Stromal cell of bone marrow (primary cell): ENCODE measurements at regions not wholly inside any gene's neighbourhood (a gene's known extent, or its start where the extent isn't known, plus 50 kb on each side); places are given as distances from the start of the nearest gene placed in this dataset.

ENCODE experiments used
- DNase-seq: peaks from one replicate; pipeline ENCODE4 v3.0.0-alpha.2; 2012; ENCODE audit warnings: low read depth

GRCh38 chr4:136847881-136848621 lies 684.2 kb downstream of the PCDH18 start:
- no peak for DNase-seq

- DNase-seq: no peak
Measured at GRCh38 chr4:136841526-136841925, 690.8 kb downstream of the PCDH18 start.

- DNase-seq: no peak
Measured at GRCh38 chr4:136838607-136839006, 693.7 kb downstream of the PCDH18 start.

DNA sequence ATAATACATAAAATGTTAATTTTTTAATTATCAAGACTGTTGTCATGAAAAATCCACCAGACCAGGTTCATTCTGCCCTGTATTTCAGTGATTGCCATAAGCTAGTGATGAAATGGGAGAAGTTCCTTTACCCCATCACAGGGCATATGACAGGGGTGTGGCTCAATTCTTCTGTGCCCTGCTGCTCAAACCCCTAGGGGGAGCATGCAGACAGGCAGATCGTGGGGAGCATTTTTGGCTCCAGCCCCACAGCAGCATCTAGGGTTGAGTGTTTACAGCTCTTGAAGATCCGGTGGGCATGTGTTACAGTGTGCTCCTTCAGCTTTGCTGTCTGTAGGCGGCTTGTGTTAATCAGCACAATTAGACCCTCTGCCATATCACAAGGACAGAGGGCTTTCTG lies 700.7 kb downstream of the PCDH18 start:
- DNase-seq: no peak

DNA sequence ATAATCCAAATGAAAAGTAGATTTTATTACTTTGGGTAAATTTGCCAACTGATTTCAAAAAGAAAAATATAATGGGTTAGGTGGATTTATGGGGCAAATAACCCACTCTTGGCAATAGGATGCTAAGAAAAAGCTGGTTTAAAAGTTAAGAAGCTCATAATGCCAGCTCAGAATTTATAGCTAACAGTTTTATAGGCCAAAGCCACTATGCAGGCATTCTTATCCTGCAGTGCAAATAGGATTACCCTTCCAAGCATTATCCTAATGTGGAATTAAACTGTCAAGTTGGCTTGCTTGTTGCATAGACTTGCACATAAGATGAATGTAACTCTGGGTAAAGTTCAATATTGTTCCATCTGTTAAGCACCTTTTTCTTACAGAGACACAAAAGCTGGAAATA lies 703.0 kb downstream of the PCDH18 start:
- no peak for DNase-seq

DNA sequence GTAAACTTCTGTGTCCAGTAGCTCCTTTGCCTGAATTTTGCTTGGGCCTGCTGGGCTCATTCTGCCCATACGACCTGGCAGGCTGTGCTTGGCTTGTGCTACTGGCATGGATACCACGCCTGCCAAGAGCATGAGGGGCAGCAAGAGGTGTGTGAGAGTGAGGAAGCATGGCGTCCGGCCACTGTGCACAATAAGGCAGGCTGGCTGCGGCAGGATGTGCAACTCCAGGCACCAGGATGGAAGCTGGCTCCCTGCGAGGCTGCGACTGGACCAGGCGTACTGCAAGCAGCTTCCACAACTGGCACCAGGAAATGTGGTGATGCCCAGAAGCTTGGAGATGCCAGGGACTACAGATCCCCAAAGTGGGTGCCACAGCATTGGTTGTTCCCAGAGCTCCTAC lies 709.3 kb downstream of the PCDH18 start:
- DNase-seq: no peak

- no peak for DNase-seq
Measured at GRCh38 chr4:136818811-136819330, 713.4 kb downstream of the PCDH18 start.

DNA sequence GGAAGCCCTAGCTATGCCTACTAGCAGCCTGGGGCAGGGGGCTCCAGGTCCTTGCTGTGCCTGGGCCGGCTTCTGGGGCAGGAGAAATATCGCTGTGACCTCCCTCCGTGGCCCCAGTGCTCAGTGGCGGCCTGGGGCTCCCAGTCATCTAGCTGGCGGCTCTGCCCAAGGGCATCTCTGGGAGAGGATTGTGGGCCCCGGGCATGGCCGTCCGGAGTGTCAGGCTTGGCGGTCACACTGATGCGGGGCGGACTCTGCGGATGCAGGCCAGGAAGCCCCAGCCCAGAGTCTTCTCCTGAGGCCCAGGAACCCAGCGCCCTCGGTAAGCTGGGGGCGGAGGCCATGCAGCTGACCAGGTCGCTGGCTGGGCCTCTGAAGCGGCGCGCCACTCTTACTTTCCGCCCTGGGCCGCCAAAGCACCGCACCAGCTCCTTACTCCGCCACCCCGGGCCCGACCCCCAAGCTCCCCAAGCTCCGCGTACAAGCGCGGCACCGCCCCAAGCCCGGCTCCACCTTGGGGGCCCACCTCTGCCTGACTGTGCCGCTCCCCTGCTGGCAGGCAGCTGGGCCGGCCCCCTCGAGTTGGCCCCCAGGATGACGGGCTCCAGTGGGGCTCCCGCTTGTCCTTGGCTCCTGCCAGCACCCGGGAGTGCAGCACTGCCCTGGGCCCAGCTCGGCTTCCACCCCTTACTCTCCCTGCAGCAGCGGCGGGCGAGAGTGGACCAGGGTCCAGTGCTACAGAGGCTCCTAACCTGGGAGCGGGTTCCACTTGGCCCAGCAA lies 720.0 kb downstream of the PCDH18 start:
- DNase-seq: no peak

GRCh38 chr4:136811496-136812077 lies 720.7 kb downstream of the PCDH18 start:
- no peak for DNase-seq

DNA sequence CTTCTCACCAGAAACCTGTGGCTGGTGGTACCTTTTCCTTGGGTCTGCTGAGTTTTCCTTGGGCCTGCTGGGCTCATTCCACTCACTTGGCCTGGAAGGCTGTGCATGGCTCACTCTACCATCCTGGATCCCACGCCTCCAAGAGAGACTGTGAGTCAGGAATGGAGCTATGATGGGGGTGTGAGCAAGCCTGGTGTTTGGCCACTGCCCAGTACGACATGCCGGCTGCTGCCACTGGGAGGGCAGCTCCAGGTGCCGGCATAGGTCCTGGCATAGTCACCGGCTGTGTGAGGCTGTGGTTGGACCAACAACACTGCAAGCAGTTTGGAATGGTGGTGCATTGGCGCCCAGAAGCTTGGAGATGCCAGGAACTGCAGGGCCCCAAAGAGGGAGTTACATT lies 721.7 kb downstream of the PCDH18 start:
- DNase-seq: no peak

DNA sequence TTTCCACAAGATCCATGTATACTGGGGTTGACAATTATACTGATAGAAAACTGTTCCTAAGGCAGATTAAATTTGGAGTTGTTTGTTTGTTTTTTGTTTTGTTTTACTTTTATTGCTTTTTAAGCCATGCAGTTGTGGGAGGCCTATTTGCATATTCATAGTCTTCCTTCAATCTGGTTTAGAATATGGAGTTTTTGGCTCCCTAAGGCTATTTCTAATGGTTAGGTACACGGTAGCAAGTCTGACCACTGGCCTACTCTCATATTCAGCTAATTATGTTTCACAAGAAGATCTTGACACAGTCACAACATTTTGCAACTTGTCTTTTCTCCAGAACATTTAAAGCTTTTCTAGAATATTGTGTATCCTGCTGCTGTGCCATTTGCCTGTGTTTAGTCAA lies 725.5 kb downstream of the PCDH18 start:
- no peak for DNase-seq

DNA sequence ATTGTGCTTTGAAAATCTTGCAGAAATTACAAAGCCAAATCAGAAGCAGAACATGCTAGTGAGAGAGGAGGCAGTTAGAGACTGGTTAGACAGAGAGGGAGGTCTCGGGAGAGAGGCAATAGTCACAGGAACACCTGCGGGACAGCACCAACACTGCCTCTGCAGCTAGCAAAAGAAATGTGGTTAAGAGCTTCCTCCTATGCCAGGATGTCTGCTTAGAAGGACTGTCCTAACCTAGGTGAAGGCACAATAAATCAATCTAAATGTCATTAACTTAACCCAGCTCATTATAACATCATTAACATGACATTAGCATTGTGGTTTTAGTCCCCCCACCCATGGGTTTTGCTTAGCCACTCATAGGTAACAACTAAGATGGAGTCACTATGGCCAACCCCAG lies 726.7 kb downstream of the PCDH18 start:
- DNase-seq: no peak

- no peak for DNase-seq
Measured at GRCh38 chr4:136803433-136803832, 728.9 kb downstream of the PCDH18 start.

DNA sequence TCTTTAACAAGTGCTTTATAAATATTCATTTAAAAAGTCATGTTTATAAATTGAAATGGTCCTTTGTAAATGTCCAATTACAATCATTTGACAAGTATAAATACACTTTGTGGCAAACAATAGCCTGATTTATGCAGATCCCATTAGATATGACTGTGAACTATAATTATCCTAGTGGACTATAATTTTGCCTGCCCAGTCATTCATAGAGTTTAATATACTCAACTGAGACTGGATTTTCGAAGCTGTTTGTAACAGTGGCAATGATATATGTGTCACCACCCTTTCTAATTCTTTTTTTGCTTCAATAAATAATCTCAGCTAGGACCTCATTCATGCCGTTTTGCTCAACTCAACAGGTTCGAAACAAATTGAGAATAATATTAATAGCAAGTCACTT lies 732.0 kb downstream of the PCDH18 start:
- DNase-seq: no peak

GRCh38 chr4:136796953-136797352 lies 735.3 kb downstream of the PCDH18 start:
- DNase-seq: no peak

DNA sequence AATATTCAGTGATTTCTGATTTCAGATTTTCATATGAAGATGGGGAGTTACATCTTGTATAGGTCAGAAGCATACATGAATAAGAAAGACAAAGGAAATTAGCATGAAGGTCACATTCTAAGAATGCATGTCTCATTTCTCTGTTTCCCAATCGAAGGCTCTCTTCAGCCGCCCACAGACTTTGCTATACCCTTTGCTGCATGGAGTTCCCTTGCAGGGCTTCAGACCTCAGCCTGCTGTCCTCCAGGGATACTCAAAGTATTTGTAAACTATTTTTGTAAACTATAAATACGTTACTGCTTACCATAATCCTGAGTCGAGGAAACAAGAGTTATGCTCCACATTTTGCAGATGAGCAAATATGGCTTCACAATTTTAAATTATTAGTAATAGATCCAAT lies 738.4 kb downstream of the PCDH18 start:
- DNase-seq: no peak

- no peak for DNase-seq
Measured at GRCh38 chr4:136784326-136784725, 748.0 kb downstream of the PCDH18 start.

- DNase-seq: no peak
Measured at GRCh38 chr4:136769717-136770116, 762.6 kb downstream of the PCDH18 start.

- no peak for DNase-seq
Measured at GRCh38 chr4:136768925-136769275, 763.4 kb downstream of the PCDH18 start.

- no peak for DNase-seq
Measured at GRCh38 chr4:136768213-136768924, 763.9 kb downstream of the PCDH18 start.

DNA sequence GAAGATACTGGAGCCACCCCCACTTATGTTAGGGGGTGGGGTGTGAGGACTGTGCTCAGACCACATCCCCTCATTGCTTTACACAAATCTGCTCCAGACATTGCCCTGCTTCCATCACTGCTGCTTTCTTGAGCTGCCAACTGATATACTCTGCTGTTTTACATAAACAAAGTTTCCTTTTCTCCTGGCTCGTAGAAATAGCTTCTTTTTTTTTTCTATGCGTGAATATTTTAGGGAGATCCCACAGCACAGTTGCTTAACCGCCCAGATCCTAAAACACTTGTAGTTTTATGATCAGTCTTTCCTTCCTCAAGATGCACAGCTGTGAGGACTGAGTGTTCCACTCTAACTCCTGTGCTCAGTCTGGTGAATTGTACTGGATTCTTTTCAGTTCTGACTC lies 768.4 kb downstream of the PCDH18 start:
- no peak for DNase-seq

DNA sequence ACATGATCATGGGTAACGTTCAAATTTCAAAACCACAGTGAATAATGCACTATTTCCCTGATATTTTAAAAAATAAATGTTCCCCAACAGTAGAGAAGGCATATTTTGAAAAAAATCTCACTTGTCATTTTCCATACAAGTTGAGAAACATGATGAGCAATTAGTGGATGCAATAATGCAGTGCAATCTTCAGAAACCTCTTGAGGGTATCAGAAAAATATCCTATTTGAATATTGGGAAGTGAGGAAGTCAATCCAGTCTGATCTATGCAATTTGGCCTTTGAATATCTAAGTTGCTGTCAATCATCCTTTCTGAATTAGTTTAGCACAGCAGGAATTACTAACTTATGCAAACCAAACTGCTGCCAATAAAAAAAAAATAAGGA lies 776.8 kb downstream of the PCDH18 start:
- DNase-seq: no peak
